ENCODE measurements at regions not wholly inside any gene's neighbourhood (a gene's known extent, or its start where the extent isn't known, plus 50 kb on each side); places are given as distances from the start of the nearest gene placed in this dataset.

DNA sequence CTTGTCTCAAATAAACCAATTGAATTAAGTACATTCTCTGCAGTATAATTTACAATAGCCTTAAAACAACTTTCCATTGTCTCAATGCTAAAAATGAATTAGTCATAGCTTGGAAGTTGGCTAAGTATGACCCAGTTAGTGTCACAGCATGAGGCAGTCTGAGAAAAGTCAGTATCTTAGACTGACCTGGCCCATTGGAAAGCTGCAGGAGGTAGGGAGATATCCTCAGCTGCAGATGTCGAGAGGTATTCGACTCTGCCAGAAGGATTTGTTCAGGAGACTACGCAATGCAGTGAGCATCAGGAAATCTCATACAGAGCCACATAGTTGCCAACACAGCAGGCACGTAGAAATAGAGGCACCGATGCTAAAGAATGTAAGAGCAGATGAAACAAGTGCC, 350.9 kb upstream of the NRSN1 start:
- H4K8ac ChIP-seq (ENCODE audit: low read depth in 2 of 2, low read length in 2 of 2), result no peak overlapping the region
- no peaks in the 10 kb centered on the region for H3K79me1 ChIP-seq (ENCODE audit: low read depth in 1 of 2, low read length in 2 of 2)
- H3K36me3 ChIP-seq (ENCODE audit: control insufficient read depth, insufficient read depth, low read length), result no peaks in the 10 kb centered on the region
- H3K9me3 ChIP-seq (ENCODE audit: control insufficient read depth, insufficient read depth, low read length), result peaks cover 4% of the 10 kb centered on the region
- ChIA-PET CTCF (no interaction called here), POLR2A (ENCODE audit: unreplicated experiment) (no interaction called here)
- H2BK5ac ChIP-seq (ENCODE audit: low read depth, low read length, poor library complexity, severe bottlenecking), result no peak overlapping the region
- in situ Hi-C loops (cut with MboI; ENCODE audit: low sequenced_read_pairs) (no loop called here), dilution Hi-C loops (cut with HindIII; ENCODE audit: low sequenced_read_pairs, unreplicated experiment) (no loop called here), intact Hi-C loops (cut with micrococcal nuclease) (no loop called here)
- no peak overlapping the region for H2AK9ac ChIP-seq (replicated peaks; ENCODE audit: low read depth, low read length, poor library complexity)
- H3K14ac ChIP-seq (replicated peaks; ENCODE audit: low read depth, low read length), result no peak overlapping the region
- H3K27ac ChIP-seq (ENCODE audit: insufficient read depth, low read length), result no peak overlapping the region
- H3K4me1 ChIP-seq (ENCODE audit: control insufficient read depth, insufficient read depth, low read length), result no peaks in the 10 kb centered on the region
- H3K9ac ChIP-seq (ENCODE audit: low read depth, low read length), result no peak overlapping the region
- TF ChIP-seq, protein P1, sequence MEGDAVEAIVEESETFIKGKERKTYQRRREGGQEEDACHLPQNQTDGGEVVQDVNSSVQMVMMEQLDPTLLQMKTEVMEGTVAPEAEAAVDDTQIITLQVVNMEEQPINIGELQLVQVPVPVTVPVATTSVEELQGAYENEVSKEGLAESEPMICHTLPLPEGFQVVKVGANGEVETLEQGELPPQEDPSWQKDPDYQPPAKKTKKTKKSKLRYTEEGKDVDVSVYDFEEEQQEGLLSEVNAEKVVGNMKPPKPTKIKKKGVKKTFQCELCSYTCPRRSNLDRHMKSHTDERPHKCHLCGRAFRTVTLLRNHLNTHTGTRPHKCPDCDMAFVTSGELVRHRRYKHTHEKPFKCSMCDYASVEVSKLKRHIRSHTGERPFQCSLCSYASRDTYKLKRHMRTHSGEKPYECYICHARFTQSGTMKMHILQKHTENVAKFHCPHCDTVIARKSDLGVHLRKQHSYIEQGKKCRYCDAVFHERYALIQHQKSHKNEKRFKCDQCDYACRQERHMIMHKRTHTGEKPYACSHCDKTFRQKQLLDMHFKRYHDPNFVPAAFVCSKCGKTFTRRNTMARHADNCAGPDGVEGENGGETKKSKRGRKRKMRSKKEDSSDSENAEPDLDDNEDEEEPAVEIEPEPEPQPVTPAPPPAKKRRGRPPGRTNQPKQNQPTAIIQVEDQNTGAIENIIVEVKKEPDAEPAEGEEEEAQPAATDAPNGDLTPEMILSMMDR (conservative IDR thresholded peaks at IDR 0.05; ENCODE audit: low read depth, low read length), result no peak
- TF ChIP-seq CHD1 (IDR thresholded peaks at IDR 0.05; ENCODE audit: low read depth, low read length) (no peak), MXI1 (IDR thresholded peaks at IDR 0.05; ENCODE audit: borderline replicate concordance, low read depth, low read length) (no peak), FOS (IDR thresholded peaks at IDR 0.05; ENCODE audit: low read depth, low read length) (no peak), NFE2L2 (IDR thresholded peaks at IDR 0.05; ENCODE audit: low read depth, low read length) (no peak), RFX5 (IDR thresholded peaks at IDR 0.05; ENCODE audit: low read depth, low read length) (no peak), RCOR1 (IDR thresholded peaks at IDR 0.05; ENCODE audit: insufficient replicate concordance, low read length) (no peak), POLR2A (IDR thresholded peaks at IDR 0.05; ENCODE audit: low read depth, low read length) (no peak), MAZ (IDR thresholded peaks at IDR 0.05; ENCODE audit: borderline replicate concordance, low read depth, low read length) (no peak)
- TF ChIP-seq, protein P2, sequence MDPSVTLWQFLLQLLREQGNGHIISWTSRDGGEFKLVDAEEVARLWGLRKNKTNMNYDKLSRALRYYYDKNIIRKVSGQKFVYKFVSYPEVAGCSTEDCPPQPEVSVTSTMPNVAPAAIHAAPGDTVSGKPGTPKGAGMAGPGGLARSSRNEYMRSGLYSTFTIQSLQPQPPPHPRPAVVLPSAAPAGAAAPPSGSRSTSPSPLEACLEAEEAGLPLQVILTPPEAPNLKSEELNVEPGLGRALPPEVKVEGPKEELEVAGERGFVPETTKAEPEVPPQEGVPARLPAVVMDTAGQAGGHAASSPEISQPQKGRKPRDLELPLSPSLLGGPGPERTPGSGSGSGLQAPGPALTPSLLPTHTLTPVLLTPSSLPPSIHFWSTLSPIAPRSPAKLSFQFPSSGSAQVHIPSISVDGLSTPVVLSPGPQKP (IDR thresholded peaks at IDR 0.05; ENCODE audit: borderline replicate concordance, low read depth, low read length), result no peak
- TF ChIP-seq, protein P3, sequence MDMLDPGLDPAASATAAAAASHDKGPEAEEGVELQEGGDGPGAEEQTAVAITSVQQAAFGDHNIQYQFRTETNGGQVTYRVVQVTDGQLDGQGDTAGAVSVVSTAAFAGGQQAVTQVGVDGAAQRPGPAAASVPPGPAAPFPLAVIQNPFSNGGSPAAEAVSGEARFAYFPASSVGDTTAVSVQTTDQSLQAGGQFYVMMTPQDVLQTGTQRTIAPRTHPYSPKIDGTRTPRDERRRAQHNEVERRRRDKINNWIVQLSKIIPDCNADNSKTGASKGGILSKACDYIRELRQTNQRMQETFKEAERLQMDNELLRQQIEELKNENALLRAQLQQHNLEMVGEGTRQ (IDR thresholded peaks at IDR 0.05; ENCODE audit: low read depth, low read length), result no peak
- no peak overlapping the region for H2BK20ac ChIP-seq (ENCODE audit: low read depth, low read length)
- no peak for DNase-seq
- no peak overlapping the region for H2BK15ac ChIP-seq (ENCODE audit: low read depth, low read length)
- WGBS, 2 experiments (ENCODE audit: extremely low coverage in 2 of 2, insufficient read length in 1 of 2), result 53% methylated on average over 2 of the region's 5 CpGs; no CpG with 5 or more reads in 1 of the 2 experiments
- no peak overlapping the region for H4K91ac ChIP-seq (ENCODE audit: insufficient read depth, low read depth, low read length)
- BruUV-seq (replicated peaks), result no TSS peak
- H3K4me2 ChIP-seq (ENCODE audit: low read depth, low read length), result no peak overlapping the region
- H3K18ac ChIP-seq (ENCODE audit: low read depth, low read length), result no peak overlapping the region
- no peak for ATAC-seq (ENCODE audit: low read depth)
- H2BK120ac ChIP-seq (ENCODE audit: low read depth, low read length), result no peak overlapping the region
- H3K4me3 ChIP-seq (ENCODE audit: insufficient read depth, low read depth, low read length), result no peak overlapping the region
- H4K20me1 ChIP-seq (ENCODE audit: insufficient read depth, low read length), result no peaks in the 10 kb centered on the region
- no peak overlapping the region for H3K4ac ChIP-seq (ENCODE audit: low read depth, low read length)
- no peak overlapping the region for H3K23ac ChIP-seq (ENCODE audit: low read depth, low read length)
- no peak overlapping the region for H3K56ac ChIP-seq (ENCODE audit: extremely low read depth, insufficient read depth, low read length)
- no peak overlapping the region for H2AFZ ChIP-seq (replicated peaks; ENCODE audit: low read length, poor library complexity)
- H3K27me3 ChIP-seq (ENCODE audit: control insufficient read depth, insufficient read depth, low read length), result no peaks in the 10 kb centered on the region
- H3K9me1 ChIP-seq (ENCODE audit: insufficient read depth, low read length), result no peaks in the 10 kb centered on the region
- no peak overlapping the region for H4K5ac ChIP-seq (ENCODE audit: low read depth, low read length)
- H2AK5ac ChIP-seq (ENCODE audit: low read depth, low read length), result no peak overlapping the region
